ENCODE measurements at regions not wholly inside any gene's neighbourhood (a gene's known extent, or its start where the extent isn't known, plus 50 kb on each side); places are given as distances from the start of the nearest gene placed in this dataset.

DNA sequence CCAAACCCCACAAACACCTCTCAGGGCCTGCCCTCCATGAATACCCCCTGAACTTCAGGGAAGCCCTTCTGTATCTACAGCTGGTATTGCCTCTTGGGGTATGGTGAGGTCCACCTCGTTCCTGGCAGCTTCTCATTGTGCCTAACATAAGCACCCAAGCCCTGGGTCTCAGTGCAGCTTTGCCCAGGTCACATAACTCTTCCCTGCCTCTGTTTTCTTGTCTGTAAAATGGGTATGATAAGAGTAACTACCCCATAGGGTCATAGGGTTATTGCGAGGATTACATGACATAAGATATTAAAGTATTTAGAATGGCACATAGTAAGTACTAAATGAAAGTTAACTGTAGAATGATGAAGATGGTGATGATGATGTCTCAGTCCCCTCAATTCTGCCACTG is 190.0 kb upstream of the PWP1 start:
- TF ChIP-seq POLR2AphosphoS5 (IDR thresholded peaks at IDR 0.05; ENCODE audit: low read depth, low read length) (no peak), SIN3A (IDR thresholded peaks at IDR 0.05; ENCODE audit: borderline replicate concordance, insufficient read depth, low read length) (no peak), TAF1 (IDR thresholded peaks at IDR 0.05; ENCODE audit: borderline replicate concordance, insufficient read depth, low read length) (no peak), FOXP2 (optimal IDR thresholded peaks at IDR 0.05; ENCODE audit: borderline replicate concordance, extremely low read depth, extremely low read length, insufficient read depth) (no peak)
- TF ChIP-seq, protein P1, sequence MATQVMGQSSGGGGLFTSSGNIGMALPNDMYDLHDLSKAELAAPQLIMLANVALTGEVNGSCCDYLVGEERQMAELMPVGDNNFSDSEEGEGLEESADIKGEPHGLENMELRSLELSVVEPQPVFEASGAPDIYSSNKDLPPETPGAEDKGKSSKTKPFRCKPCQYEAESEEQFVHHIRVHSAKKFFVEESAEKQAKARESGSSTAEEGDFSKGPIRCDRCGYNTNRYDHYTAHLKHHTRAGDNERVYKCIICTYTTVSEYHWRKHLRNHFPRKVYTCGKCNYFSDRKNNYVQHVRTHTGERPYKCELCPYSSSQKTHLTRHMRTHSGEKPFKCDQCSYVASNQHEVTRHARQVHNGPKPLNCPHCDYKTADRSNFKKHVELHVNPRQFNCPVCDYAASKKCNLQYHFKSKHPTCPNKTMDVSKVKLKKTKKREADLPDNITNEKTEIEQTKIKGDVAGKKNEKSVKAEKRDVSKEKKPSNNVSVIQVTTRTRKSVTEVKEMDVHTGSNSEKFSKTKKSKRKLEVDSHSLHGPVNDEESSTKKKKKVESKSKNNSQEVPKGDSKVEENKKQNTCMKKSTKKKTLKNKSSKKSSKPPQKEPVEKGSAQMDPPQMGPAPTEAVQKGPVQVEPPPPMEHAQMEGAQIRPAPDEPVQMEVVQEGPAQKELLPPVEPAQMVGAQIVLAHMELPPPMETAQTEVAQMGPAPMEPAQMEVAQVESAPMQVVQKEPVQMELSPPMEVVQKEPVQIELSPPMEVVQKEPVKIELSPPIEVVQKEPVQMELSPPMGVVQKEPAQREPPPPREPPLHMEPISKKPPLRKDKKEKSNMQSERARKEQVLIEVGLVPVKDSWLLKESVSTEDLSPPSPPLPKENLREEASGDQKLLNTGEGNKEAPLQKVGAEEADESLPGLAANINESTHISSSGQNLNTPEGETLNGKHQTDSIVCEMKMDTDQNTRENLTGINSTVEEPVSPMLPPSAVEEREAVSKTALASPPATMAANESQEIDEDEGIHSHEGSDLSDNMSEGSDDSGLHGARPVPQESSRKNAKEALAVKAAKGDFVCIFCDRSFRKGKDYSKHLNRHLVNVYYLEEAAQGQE (IDR thresholded peaks at IDR 0.05; ENCODE audit: insufficient read depth in 1 of 2, low read depth in 2 of 2, low read length in 2 of 2), result no peak

DNA sequence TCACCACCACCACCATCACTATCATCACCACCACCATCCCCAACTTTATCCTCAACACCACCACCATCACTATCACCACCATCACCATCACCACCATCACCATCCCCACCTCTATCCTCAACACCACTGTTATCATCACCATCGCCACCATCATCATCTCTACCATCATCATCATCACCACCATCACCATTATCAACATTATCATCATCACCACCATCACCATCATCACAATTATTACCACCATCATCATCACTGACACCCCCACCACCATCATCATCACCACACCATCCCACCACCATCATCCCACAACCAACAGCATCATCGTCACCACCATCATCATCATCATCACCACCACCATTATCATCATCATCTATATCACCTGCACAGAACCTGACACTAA is 188.4 kb upstream of the PWP1 start:
- TF ChIP-seq, protein P1 (IDR thresholded peaks at IDR 0.05; ENCODE audit: insufficient read depth in 1 of 2, low read depth in 2 of 2, low read length in 2 of 2), result no peak
- TF ChIP-seq POLR2AphosphoS5 (IDR thresholded peaks at IDR 0.05; ENCODE audit: low read depth, low read length), result no peak
- no peak for TF ChIP-seq SIN3A (IDR thresholded peaks at IDR 0.05; ENCODE audit: borderline replicate concordance, insufficient read depth, low read length)

DNA sequence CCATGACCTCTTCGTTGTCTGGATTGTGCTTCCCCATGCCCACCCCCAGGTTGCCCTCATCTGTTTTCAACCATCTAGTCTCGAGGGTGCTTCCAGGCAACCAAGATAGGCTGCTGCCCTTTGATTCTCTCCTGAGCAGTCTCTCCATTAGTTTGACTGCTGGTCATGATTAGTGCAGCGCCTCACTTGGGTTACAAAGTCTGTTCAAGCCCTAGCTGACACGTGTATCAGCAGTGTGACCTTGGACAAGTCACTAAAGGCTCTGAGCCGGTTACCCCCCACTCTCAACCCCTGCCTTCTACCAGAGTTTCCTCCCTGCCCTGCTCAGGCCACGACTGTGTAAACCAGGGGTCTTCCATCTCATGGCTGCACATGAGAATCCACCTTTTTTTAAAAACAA is 185.3 kb upstream of the PWP1 start:
- TF ChIP-seq POLR2AphosphoS5 (IDR thresholded peaks at IDR 0.05; ENCODE audit: low read depth, low read length) (no peak), TAF1 (IDR thresholded peaks at IDR 0.05; ENCODE audit: borderline replicate concordance, insufficient read depth, low read length) (no peak), SIN3A (IDR thresholded peaks at IDR 0.05; ENCODE audit: borderline replicate concordance, insufficient read depth, low read length) (no peak)
- TF ChIP-seq, protein P1 (IDR thresholded peaks at IDR 0.05; ENCODE audit: insufficient read depth in 1 of 2, low read depth in 2 of 2, low read length in 2 of 2), result no peak

DNA sequence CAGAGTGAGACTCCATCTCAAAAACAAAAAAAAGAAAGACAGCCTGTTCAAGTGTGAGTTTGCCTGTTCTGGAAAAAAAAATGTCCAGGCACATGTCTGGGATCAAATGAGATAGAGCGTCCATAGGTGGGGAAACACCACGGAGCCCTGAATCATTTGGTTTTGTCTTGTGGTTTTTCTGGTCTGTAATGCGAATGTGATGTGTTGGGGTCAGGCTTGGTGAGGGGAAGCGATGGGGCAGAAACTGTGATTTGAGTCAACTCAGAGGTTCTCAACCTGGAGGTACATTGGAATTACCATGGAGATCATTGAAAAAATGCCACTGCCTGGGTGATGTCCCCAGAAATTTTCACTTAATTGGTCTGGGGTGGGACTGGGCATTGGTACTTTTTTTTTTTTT is 183.9 kb upstream of the PWP1 start:
- TF ChIP-seq SIN3A (IDR thresholded peaks at IDR 0.05; ENCODE audit: borderline replicate concordance, insufficient read depth, low read length) (no peak), FOXP2 (optimal IDR thresholded peaks at IDR 0.05; ENCODE audit: borderline replicate concordance, extremely low read depth, extremely low read length, insufficient read depth) (no peak), POLR2AphosphoS5 (IDR thresholded peaks at IDR 0.05; ENCODE audit: low read depth, low read length) (no peak)
- TF ChIP-seq, protein P1 (IDR thresholded peaks at IDR 0.05; ENCODE audit: insufficient read depth in 1 of 2, low read depth in 2 of 2, low read length in 2 of 2), result no peak

DNA sequence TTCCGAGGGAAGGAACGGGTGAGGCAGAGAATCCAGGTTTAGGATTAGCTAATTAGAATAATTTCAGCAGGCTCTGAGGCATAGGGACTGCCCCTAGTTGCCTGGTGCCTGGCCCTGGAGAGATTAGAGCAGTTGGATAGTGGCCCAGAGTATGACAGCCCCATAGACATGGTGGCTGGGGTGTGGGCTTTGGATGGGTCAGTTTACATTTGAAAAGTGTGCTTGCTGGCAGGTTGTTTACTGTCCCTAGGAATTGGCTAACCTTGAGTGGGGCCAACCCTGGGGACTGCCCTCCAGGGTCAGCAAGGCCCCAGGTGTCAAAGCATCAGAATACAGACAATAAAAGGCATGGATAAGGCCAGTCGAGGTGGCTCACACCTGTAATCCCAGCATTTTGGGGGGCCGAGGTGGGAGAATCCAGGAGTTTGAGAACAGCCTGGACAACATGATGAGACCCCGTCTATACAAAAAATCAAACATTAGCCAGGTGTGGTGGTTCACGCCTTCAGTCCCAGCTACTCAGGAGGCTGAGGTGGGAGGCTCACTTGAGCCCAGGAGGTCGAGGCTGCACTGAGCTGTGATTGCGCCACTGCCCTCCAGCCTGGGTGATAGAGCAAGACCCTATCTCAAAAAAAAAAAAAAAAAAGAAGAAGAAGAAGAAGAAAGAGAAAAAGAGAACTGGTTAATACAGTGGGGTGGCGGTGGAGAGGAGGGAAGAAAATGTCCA is 182.3 kb upstream of the PWP1 start:
- TF ChIP-seq POLR2AphosphoS5 (IDR thresholded peaks at IDR 0.05; ENCODE audit: low read depth, low read length), result no peak
- TF ChIP-seq, protein P1 (IDR thresholded peaks at IDR 0.05; ENCODE audit: insufficient read depth in 1 of 2, low read depth in 2 of 2, low read length in 2 of 2), result no peak
- TF ChIP-seq TAF1 (IDR thresholded peaks at IDR 0.05; ENCODE audit: borderline replicate concordance, insufficient read depth, low read length), result no peak
- TF ChIP-seq FOXP2 (optimal IDR thresholded peaks at IDR 0.05; ENCODE audit: borderline replicate concordance, extremely low read depth, extremely low read length, insufficient read depth), result no peak
- no peak for TF ChIP-seq SIN3A (IDR thresholded peaks at IDR 0.05; ENCODE audit: borderline replicate concordance, insufficient read depth, low read length)
